ENCODE measurements at regions not wholly inside any gene's neighbourhood (a gene's known extent, or its start where the extent isn't known, plus 50 kb on each side); places are given as distances from the start of the nearest gene placed in this dataset.
"Not testable (repeated sequence)": the region's sequence is repeated elsewhere in the genome, so short reads cannot be mapped to it uniquely, and the experiment has no call there.

GRCh38 chr7:69213878-69214277 is 384.4 kb upstream of the AUTS2 start:
- no peaks in the 10 kb centered on the region for H3K36me3 ChIP-seq
- DNase-seq (ENCODE audit: low spot score in 2 of 2): no peak
- H3K4me3 ChIP-seq: no peak overlapping the region
- no peaks in the 10 kb centered on the region for H3K4me1 ChIP-seq
- TF ChIP-seq CTCF (IDR thresholded peaks at IDR 0.05): no peak
- no peaks in the 10 kb centered on the region for H3K9me3 ChIP-seq
- H3K27me3 ChIP-seq: no peaks in the 10 kb centered on the region
- intact Hi-C loops (cut with DNase I): no loop called here
- no peak overlapping the region for H3K27ac ChIP-seq

- H3K4me1 ChIP-seq; H3K4me3 ChIP-seq; H3K9me3 ChIP-seq; DNase-seq (ENCODE audit: low spot score in 2 of 2); H3K27me3 ChIP-seq; intact Hi-C loops (cut with DNase I); H3K36me3 ChIP-seq; H3K27ac ChIP-seq: not testable (repeated sequence)
Measured at GRCh38 chr7:69215516-69215915, 382.8 kb upstream of the AUTS2 start.

GRCh38 chr7:69217516-69218350 is 380.5 kb upstream of the AUTS2 start:
- Histone ChIP-seq H3K27ac (no peak overlapping the region), H3K27me3 (no peaks in the 10 kb centered on the region), H3K9me3 (no peaks in the 10 kb centered on the region), H3K36me3 (no peaks in the 10 kb centered on the region), H3K4me1 (no peaks in the 10 kb centered on the region), H3K4me3 (no peak overlapping the region)
- TF ChIP-seq CTCF (IDR thresholded peaks at IDR 0.05): no peak
- DNase-seq (ENCODE audit: low spot score in 2 of 2): no peak
- intact Hi-C loops (cut with DNase I): no loop called here

GRCh38 chr7:69218576-69218975 is 379.7 kb upstream of the AUTS2 start:
- no peak for DNase-seq (ENCODE audit: low spot score in 2 of 2)
- no peaks in the 10 kb centered on the region for H3K9me3 ChIP-seq
- H3K4me3 ChIP-seq: no peak overlapping the region
- H3K27me3 ChIP-seq: no peaks in the 10 kb centered on the region
- no peaks in the 10 kb centered on the region for H3K36me3 ChIP-seq
- intact Hi-C loops (cut with DNase I): no loop called here
- TF ChIP-seq CTCF (IDR thresholded peaks at IDR 0.05): no peak
- no peaks in the 10 kb centered on the region for H3K4me1 ChIP-seq
- no peak overlapping the region for H3K27ac ChIP-seq

GRCh38 chr7:69219381-69219780 is 378.9 kb upstream of the AUTS2 start:
- TF ChIP-seq CTCF (IDR thresholded peaks at IDR 0.05): no peak
- Histone ChIP-seq H3K9me3 (no peaks in the 10 kb centered on the region), H3K27ac (no peak overlapping the region), H3K4me1 (no peaks in the 10 kb centered on the region), H3K4me3 (no peak overlapping the region), H3K27me3 (no peaks in the 10 kb centered on the region), H3K36me3 (no peaks in the 10 kb centered on the region)
- intact Hi-C loops (cut with DNase I): no loop called here
- DNase-seq (ENCODE audit: low spot score in 2 of 2): no peak

- H3K9me3 ChIP-seq: no peaks in the 10 kb centered on the region
- no peak overlapping the region for H3K4me3 ChIP-seq
- TF ChIP-seq CTCF (IDR thresholded peaks at IDR 0.05): no peak
- no peaks in the 10 kb centered on the region for H3K36me3 ChIP-seq
- intact Hi-C loops (cut with DNase I): no loop called here
- H3K27me3 ChIP-seq: no peaks in the 10 kb centered on the region
- no peak for DNase-seq (ENCODE audit: low spot score in 2 of 2)
- no peak overlapping the region for H3K27ac ChIP-seq
- H3K4me1 ChIP-seq: no peaks in the 10 kb centered on the region
Measured at GRCh38 chr7:69225259-69225943, 372.9 kb upstream of the AUTS2 start.
